HG03571 (cell line): ENCODE measurements at regions not wholly inside any gene's neighbourhood (a gene's known extent, or its start where the extent isn't known, plus 50 kb on each side); places are given as distances from the start of the nearest gene placed in this dataset.
"Not testable (repeated sequence)": the region's sequence is repeated elsewhere in the genome, so short reads cannot be mapped to it uniquely, and the experiment has no call there.

ENCODE experiments used
- ATAC-seq: cut with Tn5 transposase; IDR thresholded peaks from one replicate; pipeline ENCODE4 v1.9.1; 2021; ENCODE audit not compliant: unreplicated experiment

DNA sequence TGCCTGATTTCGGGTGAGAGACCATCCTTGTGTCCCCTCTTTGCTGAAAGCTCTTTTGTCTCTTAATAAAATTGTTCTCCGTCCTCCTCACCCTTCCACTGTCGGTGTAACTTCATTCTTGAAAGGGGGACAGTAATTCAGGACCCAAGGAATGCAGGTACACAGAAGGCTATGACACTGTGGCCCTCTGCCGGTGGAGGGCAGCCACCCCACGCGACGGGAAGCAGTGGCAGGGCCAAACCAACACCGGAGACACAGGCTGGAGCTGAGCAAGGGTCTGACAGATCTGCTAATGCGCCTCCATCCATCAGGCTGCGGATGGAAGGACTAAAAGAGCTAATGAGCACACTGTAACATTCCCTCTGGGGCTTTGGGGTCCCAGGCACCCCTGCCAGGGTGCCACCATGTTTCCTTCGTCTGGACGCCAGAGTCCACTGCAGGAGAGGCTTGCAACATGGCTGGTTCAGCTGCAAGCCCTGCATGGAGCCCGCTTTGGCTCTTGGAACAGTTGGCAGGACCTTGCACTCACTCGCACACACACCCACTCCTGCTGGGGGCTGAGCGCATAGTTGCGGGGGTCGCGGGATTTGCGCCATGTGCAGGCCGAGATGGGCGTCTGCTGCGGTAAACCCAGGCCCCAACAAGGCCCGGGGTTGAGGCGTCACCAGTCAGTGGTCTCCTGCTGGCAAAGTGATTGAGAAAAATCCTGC, 544.1 kb upstream of the CDH7 start:
- ATAC-seq = no peak

DNA sequence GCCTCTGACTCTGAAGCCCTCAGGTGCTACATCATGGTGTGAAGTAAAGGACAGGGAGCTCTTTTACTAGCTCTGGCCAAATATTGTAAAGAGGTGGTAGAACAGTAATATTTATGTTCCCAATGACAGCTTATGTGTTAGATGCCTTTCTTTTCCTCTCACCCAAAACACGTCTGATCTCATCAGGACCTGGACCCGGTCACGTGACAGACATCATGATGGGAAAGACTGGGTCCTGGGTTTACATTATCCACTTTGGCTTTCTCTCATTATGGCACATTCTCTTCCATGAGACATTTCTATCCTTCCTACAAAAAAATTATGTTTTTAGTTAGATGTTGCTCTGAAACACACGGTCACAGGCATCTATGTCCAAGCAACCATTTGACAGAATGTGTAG, 548.7 kb upstream of the CDH7 start:
- no peak for ATAC-seq

DNA sequence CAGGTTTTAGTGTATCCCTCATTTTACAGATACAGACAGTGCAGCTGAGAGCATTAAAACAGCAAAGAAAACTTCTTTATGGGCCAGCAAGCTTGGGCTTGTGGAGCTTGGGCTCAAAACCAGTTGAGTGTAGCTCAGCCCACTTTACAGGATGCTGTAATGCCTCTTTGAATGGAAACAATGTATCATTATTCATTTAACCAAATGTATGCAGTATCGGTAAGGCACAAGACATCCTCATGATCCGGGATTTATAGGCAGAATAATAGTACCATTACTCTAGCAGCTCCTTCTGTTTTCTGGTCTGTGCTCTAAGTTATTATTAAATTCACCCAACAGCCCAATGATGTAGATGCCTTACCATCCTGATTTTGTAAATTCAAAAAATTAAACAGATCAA, 575.1 kb upstream of the CDH7 start:
- ATAC-seq = no peak

DNA sequence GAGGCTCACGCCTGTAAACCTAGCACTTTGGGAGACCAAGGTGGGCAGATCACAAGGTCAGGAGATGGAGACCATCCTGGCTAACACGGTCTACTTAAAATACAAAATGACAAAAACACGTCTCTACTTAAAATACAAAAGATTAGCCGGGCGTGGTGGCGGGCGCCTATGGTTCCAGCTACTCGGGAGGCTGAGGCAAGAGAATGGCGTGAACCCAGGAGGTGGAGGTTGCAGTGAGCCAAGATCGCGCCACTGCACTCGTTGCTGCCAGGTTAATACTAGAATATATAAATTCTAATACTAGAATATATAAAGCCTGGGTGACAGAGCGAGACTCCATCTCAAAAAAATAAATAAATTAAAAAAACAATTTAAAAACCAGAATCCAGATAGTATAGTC, 588.7 kb upstream of the CDH7 start:
- ATAC-seq = not testable (repeated sequence)

DNA sequence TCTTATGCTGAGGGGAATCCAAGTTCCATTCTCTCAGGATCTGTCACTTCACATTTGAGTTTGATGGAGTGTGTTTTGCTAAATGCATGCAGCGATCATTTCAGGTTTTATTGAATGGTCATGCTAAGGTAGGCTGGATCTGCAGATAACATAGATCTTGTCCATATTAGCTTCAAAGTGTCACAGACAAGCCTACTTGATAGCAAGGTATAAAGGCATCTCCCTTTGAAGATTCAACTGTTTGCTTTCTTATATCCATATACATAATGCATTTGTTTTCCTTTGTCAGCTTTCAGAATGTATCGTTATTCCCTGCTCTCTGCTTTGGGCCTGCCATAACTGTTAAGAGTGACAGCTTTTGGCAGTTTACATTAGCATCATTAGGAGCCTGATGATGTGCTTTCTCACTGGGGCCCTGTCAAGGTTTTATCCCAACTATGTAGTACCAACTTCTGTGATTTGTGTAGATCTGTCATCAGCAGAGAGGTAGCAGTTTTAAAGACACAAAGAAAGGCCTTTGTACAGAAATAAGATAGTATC, 604.3 kb upstream of the CDH7 start:
- ATAC-seq = no peak

DNA sequence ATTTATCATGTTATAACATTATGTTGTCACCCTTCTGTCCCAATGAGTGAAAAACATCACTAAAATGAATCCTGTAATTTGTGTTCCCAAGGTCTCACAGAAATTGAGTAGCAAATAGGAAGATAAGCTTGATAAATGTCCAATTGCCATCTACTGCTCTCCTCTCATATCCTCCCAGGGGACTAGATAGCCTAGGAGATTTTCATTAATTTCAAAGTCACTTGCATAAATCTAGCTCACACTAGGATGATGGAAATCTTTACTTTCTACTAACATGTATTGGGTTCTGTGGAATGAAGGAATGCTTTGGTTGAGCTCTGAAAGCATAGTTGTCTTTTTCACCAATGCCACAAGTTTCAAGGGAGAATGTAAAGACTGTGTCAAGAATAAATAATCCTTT, 605.5 kb upstream of the CDH7 start:
- ATAC-seq = no peak

DNA sequence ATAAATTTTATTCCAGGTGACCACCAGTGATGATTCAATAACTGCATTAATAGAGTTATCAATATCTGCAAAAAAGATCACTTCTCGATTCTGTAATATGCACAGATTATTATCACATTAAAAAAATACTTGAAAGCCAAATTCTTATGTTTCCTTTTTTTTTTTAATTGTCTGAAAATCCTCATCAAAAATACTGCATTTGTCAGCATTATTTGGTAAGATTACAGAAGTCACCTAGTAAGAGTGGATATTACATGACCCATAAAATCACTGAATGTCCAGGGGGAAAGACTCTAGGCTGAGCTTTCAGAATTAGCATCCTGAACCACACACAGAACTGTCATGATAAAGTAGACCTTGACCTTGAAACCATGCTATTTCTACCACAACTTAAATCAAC, 617.2 kb upstream of the CDH7 start:
- no peak for ATAC-seq

DNA sequence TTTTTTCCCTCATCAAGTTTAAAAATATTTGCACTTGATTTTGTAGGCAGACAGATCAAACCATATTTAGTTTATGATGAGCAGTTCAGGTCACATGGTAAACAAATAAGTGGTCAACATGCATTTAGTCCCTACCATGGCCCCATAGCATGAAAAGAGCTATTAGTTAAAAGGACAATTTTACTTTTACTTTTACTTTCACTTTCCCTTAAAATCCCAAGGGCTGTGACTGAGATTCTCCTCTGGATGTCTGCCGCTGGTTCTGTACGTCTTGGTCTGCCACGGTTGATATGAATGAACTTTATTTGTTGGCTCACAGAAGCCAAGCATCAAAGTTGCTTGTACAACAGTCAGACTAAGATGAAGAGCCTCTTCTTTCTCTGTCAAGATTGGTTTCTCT, 626.2 kb upstream of the CDH7 start:
- no peak for ATAC-seq

DNA sequence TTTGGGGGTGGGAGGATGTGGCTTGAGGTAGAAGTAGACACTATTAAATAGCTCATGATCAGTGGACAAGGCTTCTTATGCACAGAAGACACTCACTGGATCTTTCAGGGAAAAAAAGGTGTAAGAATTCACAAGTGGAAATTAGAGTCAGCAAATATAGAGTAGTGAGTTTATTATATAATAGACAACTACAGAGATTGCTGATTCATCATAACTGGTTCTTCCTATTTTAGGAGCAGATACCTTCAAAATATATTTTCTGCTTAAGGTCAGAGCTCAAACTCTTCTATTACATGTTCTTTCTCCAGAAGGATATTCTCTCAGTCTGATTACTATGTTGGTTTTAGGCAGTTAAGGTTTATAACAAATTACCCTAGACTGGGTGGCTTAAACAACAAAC, 646.9 kb upstream of the CDH7 start:
- ATAC-seq = no peak

DNA sequence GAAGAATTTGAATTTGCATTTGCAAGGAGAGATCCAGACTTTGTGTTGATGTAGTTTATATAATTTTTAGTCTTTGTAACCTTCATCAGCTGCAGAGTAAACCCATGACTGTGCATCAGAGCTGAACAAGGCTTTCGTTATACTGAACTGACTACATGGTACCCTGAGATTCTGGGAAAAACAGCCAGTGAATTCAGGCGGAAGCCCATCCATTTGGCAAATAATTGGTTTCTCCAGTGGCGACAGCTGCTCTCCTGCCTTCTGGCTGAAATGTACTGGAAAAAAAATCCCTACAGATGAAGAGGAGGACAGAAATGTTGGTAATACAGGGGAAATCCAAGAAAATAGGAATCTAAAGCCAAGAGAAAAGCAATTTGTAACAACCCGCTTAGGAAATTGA, 657.5 kb upstream of the CDH7 start:
- no peak for ATAC-seq

DNA sequence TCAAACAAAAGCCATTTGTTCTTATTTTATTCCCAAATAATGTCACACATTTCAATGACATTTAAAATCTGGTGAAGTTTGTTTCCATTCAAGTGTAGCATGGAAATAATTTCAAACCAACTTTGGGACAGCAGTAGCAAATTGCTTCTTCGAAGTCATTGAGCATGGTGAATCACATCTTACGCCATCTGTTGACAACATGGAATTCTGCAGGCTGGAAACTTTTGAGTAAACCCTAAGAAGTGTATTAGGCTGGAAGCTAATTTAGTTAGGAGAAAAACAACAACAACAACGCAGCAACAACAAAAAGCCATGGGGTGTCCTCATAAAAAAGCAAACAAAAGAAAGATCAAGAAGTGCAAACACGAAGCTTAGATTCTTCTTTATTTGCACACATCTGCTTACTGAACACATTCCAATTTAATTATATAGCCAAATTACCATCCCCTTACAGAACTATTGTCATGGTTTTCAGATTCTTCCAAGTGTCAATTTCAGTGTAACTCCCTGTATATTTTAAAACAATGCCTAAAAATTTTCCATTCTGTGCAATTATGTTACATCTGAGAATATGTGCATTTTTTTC, 659.0 kb upstream of the CDH7 start:
- no peak for ATAC-seq

DNA sequence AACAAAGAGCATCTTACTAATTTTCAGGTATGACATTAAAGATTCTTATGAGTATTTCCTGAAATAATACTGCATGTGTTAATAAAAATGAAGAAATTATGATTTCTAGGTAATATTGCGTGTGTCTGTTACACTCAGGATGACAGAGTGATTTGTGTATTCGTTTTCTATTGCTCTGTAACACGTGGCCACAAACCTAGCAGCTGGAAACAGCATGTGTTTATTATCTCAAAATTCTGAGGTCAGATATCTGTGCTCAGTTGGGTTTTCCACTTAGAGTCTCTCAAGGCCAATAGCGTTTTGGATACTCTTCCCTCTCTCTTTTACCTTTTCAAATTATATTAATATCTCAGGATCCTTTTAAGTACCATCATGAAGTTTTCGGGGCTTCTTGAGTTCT, 667.9 kb upstream of the CDH7 start:
- ATAC-seq = no peak

DNA sequence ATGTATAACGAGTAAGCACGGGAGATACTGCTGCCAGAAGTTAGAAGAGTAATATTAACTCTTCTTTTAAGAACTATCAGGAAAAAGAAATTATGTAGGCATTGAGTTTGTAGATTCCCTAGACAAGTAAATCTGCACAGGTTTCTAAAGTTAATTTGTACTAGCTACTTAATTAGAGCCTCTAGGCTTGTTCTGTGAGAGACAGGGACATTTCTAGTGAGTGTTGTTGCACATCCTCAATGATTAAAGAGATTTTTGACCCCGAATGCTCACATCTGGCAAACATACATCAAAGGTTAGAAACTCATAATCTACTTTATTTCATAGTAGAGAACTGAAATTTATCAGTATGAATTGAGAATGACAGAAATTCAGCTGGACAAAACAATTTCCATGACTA, 669.0 kb upstream of the CDH7 start:
- no peak for ATAC-seq

DNA sequence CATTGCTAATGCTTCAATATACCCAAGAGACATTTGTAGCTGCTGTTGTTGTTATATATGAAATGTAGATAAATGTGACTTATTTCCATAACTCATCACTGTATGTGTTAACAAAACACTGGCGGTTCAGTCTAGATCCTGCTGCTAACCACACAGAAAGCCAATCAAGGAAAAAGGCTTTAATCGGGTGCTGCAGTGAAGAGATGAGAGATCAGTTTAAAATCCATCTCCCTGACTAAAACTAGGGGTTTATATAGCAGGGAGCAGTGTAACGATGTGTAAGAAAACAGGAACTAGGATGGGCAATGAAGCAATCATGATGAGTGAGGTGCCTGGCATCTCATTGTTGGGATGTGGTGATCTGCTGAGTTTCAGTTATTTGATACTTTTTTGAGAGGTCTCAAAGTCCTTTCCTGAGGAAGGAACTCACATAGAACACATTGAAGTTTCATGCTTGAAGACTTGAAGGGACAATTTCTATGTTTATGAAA, 677.7 kb upstream of the CDH7 start:
- ATAC-seq = no peak

DNA sequence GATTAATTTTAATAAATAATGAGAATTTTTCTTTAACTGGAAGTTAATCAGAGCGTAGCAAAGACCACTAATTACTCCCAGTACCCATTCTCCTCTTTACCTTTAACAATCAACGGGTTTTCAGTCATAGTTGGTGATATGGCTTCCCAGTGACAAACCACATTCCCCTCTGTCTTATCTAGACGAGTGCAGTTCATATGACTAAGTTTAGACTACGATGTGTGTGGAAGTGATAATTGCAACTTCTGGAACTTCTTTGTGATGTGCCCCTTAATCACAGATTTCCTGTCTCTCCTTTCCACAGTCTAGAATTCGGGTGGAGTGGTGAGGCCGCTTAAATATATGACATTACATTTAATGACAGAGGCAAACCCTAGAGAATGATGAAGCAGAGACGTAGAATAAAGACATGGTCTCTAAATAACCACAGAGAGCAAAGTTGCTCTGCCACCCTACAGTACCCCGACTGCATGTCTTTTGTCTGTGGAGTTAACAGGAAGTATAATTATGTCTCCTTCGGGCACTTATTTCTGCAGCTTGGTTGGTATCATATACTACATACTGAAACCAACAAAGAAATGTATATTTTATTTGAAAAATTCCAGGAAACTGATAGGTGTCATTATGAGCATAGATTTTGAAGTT, 693.3 kb upstream of the CDH7 start:
- no peak for ATAC-seq

DNA sequence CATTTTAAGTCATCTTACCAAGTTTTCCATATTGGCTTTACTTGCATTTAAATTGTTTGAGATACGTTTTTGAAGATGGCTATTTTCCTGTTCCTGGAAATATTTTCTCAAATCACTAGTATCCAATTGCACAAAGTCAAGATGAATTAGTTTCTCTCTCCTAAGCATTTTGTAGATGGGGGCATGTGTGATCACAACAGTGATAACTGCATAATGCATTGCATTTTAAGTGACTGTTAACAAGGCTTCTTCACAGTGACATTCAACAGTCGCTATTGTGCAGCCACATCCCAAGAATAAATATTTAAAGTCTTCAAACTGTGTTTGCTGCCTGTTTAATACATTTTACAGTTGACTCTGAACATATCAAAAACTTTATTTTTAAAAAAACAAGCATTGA, 694.2 kb upstream of the CDH7 start:
- ATAC-seq = no peak

DNA sequence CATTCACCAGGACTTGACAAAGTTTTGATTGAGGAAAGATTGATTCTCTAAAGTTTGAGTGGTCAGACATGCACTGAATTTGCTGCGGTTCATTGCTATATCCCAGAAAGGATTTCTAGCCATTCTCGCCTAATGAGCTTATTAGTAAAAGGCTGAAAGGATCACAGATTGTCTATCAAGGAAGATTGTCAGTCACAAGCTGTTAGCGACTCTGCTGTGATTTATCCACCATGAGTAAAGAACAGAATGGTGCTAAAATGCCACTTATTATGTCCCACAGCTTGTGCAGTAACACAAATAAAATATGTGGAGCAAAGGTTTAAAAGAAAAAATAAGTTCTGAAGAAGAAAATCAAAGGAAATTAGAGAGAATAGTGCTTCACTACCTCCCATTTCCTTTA, 701.2 kb upstream of the CDH7 start:
- ATAC-seq = no peak

DNA sequence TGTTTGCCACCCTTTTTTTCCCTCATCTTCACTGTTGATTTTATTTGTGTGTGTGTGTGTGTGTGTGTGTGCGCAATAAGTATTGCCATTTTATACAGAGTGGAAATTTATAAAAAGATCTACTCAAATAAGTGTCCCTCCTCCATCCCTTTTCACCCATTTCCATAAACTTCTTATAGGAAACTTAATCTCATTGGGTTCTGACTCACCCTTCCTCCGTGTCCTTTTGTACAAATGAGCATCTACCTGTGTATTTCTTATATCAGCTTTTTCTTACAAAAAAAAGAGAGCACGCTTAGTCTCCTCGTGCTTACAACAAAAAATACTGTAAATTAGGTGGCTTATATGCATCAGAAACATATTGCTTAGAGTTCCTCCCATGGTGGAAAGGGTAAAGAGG, 711.2 kb upstream of the CDH7 start:
- ATAC-seq = no peak

DNA sequence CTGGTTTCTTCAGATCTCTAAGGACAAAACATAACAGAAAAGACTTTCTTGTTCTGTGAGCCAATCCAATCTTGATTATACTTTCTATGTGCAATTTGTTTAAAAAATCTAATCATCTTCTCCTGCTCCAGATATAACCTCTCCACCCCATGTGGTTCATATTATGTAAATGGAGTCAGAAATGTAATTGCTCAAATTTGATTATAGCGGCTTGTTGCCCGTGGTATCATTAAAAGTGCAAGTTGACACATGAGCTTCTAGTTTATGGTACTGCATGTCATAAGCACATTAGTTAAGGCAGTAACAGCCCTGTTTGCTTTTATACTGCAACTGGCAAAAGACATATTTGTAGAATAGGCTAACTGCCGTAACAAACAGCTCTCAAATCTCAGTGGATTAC, 715.1 kb upstream of the CDH7 start:
- ATAC-seq = no peak

DNA sequence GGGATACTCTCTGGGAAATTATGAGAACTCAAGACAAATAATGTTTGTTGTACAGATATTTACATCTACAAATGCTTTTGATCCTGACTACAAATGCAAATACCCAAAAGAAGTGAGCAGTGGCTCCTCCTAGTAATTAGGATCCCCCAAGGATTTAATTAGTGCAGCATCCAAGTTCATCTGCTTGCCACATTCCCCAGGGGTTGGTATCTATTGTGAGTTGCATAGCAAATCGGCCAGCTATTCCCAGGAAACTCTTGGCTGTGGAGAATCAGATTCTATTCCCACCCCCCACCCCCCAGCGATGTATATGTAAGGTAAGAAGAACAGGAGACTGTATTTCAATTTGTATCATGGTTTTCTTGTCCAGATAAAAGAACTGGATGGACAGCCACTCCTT, 725.1 kb upstream of the CDH7 start:
- no peak for ATAC-seq

DNA sequence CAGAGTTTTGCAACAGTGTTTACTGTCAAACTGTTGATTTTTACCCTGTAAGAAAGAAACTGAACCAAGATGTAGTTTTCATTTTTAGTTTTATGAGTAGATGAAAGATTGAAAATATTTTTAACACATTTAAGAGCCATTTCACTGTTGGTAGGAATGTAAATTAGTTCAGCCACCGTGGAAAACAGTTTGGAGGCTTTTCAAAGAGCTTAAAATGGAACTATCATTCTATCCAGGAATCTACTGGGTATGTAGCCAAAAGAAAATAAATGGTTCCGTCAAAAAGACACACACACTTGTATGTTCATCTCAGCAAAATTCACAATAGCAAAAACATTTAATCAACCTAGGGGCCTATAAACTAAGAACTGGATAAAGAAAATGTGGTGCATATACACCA, 729.8 kb upstream of the CDH7 start:
- ATAC-seq = no peak

DNA sequence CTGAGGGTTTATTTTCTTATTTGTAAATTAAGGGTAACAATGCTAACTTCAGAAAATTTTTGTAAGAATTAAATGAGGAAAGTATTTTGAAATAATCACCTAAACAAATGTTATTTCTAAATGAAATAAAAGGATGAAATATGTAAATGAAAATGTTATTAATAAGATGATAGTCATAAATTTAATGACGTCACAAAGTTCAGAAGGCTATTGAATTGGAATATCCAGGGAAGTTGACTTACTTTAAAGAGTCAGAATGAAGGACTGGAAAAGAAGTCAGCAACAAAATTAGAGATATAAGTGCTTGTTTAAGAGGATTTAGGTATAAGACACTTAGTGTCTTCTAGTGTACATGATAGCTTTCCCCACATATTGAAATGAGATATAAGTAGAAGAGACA, 732.6 kb upstream of the CDH7 start:
- no peak for ATAC-seq
